ENCODE measurements at regions not wholly inside any gene's neighbourhood (a gene's known extent, or its start where the extent isn't known, plus 50 kb on each side); places are given as distances from the start of the nearest gene placed in this dataset.
"Not testable (repeated sequence)": the region's sequence is repeated elsewhere in the genome, so short reads cannot be mapped to it uniquely, and the experiment has no call there.

DNA sequence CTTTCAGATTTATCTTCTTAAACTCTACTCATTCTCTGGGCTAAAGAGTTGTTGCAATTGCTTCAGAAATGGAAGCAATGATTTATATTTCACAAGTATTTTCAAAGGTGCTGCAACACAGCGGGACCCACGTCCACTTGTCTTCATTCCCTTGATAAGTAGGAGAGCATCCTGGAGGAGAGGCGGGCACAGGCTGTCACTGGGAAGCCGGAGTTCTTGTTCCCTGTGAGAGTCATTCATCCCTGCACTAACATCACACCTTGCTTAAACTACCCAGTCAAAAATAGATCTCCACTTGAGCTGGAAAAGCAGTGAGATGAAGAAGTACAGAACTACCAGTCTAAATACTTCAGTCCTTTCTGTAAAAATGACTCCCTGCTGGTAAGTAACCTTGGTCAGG is 160.5 kb upstream of the RASSF8 start:
- no peak for DNase-seq

- no peak for DNase-seq
Observed at GRCh38 chr12:25800101-25800500, 158.4 kb upstream of the RASSF8 start.

GRCh38 chr12:25801734-25802133 is 156.7 kb upstream of the RASSF8 start:
- no peak for DNase-seq

DNA sequence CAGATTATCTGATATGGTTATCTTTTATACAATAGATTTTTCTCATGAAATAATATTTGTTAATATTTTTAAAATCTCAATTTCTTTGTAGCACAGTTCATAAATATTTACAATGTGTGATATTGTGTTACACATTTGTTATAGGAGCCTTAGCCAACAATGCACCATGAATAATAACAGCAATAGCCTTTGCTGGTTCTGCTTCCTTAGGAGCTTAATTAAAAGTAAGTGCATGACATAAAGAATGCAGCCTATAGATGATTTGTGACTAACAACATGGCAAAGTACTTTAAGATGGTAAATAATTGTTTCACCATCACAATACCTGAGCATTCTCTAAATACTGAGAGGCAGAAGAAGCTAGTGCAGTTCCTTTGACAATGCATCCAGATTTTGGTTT is 156.3 kb upstream of the RASSF8 start:
- no peak for DNase-seq

DNA sequence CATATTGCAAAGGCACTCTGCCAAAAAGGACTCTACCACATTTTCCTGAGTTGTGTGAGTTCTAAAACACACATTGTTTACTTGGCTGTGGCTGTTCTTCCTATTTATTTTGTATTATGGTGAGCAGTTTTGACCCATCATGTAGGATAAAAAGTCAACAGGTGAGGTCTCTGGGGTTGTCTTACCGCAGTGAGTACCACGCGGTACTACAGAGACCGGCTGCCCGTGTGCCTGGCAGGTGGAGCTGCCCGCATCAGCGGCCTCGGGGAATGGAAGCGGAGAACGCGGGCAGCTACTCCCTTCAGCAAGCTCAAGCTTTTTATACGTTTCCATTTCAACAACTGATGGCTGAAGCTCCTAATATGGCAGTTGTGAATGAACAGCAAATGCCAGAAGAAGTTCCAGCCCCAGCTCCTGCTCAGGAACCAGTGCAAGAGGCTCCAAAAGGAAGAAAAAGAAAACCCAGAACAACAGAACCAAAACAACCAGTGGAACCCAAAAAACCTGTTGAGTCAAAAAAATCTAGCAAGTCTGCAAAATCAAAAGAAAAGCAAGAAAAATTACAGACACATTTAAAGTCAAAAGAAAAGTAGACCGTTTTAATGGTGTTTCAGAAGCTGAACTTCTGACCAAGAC is 155.3 kb upstream of the RASSF8 start:
- not testable (repeated sequence) for DNase-seq

DNA sequence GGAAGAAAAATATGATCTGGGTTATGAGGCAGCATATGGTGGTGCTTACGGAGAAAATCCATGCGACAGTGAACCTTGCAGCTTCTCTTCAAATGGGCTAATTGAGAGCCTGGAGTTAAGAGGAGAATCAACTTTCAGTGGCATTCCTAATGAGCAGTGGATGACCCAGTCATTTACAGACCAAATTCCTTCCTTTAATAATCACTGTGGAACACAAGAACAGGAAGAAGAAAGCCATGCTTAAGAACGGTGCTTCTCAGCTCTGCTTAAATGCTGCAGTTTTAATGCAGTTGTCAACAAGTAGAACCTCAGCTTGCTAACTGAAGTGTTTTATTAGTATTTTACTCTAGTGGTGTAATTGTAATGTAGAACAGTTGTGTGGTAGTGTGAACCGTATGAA is 154.2 kb upstream of the RASSF8 start:
- DNase-seq = not testable (repeated sequence)

DNA sequence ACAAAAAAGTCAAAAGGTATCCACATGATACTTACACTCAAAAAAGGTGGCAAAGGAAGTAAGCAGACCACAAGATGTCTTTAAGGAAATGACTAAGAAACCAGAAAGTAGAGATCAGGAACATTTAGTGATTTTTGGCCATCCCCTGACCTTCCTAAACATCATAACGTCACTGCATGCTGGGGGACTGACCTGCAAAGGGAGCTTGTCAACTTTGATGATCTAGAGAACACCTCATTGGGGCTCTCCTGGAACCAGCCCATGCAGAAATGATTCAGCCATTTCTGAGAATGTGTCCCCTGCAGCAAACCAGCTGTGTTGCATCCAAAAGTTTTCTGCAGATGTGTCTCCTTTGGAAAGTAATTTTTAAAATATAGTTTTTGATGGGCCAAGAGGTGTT is 152.2 kb upstream of the RASSF8 start:
- DNase-seq = no peak

DNA sequence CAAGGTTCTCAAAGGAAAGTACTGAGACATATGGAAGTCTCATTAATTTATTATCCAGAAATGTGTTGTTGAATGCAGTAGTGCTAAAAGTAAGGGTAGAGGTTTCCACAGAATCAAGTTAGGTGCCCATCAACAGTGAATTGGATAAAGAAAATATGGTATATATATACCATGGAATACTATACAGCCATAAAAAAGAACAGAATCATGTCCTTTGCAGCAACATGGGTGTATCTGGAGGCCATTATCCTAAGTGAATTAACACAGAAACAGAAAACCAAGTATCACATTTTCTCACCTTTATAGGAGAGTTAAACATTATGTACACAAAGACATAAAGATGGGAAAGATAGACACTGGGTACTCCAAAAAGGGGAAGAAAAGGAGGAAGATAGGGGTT is 149.9 kb upstream of the RASSF8 start:
- DNase-seq = no peak

GRCh38 chr12:25810683-25811082 is 147.8 kb upstream of the RASSF8 start:
- no peak for DNase-seq

DNA sequence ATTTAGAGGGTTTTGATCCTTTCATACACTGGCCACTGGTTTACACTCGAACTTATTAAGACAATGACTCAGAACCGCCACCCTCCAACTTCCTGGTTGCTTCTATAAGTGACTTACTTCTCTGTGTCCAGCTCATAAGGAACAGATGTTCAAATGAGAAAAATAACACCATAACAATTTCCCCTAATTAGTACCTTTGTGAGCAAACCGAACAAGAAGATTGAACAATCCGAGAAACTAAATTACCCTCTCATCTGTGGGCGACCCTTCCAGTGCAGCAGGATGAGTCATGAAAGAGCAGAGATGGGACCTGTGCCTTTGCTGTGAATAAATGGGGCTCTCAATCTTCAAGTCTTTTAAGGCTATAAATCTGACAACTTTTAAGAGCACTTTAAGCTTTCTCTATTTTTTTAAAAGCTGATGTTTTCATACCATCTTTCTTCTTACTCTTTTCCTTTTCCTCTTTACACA is 146.8 kb upstream of the RASSF8 start:
- DNase-seq = no peak

DNA sequence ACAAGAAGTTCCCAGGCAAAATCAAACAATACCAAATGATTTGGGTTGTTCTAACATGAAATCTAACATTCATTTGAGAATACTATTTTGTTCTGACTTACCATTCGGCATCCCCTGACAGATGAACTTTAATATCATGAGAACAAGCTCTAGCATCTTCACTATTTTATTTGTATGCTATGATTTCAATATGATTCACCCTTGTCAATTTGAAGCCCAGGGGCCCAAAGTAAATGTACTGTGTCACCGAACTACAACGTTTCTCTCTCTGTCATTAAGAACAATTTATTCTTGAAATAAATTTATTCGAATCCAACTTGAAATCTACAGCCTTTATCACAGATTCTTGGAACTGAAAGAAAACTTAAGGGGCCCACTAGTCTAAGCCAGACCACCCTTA is 146.2 kb upstream of the RASSF8 start:
- DNase-seq = no peak

- no peak for DNase-seq
Observed at GRCh38 chr12:25813843-25814242, 144.6 kb upstream of the RASSF8 start.

DNA sequence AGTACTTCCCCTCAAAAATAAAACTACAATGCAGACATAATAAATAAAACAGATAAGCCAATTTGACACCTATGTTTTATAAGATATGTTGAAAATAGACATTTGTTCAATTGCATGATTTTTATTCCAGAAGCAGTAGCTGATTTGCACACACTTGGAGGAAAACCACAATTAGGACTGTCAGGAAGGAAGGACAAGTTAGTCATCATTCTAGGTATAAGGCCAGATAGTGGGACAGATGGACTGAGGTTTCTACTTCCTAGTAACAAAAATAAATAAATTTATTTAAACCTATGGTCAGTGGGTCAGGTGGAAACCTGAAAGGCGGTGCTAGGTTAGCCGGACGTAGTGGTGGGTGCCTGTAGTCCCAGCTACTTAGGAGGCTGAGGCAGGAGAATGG is 141.8 kb upstream of the RASSF8 start:
- DNase-seq = no peak

- DNase-seq = no peak
Observed at GRCh38 chr12:25817166-25817565, 141.3 kb upstream of the RASSF8 start.

GRCh38 chr12:25818596-25819390 is 139.7 kb upstream of the RASSF8 start:
- no peak for DNase-seq

- DNase-seq = no peak
Observed at GRCh38 chr12:25819691-25820090, 138.8 kb upstream of the RASSF8 start.

GRCh38 chr12:25822281-25822680 is 136.2 kb upstream of the RASSF8 start:
- no peak for DNase-seq

GRCh38 chr12:25824734-25825133 is 133.7 kb upstream of the RASSF8 start:
- no peak for DNase-seq

- no peak for DNase-seq
Observed at GRCh38 chr12:25825446-25825845, 133.0 kb upstream of the RASSF8 start.

DNA sequence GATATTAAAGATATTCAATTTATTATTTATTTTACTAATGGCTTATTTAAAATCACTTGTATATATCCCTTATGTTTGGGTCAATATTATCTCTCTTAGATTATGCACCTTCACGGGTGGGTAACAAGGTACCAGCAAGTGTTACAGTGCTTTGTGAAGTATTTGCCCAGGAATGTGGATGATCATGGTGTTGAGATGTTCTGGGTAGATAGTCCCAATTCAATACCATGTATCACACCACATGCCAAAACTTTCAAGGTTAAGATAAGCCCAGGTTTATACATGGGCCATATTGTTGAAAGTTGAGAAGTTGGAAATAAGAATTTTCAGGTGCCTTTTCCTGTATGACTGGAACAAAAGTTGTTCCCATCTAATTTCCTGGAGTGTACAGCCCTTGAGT is 131.3 kb upstream of the RASSF8 start:
- no peak for DNase-seq

DNA sequence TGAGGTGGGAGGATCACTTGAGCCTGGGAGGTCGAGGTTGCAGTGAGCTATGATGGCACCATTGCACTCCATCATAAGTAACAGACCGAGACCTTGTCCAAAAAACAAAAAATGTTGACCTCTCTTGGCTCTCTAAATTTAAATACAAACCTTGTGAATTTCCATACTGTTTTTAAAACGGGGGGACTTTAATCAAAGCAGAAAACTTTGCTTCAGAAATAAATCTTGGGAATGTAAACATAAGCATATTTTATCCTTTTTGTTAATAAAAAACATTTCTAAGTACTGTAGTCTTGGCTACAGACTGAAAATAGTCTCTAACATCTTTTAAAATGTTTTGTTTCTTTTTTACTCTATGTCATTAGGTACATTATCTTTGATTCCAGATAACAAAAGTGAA is 130.7 kb upstream of the RASSF8 start:
- no peak for DNase-seq

DNA sequence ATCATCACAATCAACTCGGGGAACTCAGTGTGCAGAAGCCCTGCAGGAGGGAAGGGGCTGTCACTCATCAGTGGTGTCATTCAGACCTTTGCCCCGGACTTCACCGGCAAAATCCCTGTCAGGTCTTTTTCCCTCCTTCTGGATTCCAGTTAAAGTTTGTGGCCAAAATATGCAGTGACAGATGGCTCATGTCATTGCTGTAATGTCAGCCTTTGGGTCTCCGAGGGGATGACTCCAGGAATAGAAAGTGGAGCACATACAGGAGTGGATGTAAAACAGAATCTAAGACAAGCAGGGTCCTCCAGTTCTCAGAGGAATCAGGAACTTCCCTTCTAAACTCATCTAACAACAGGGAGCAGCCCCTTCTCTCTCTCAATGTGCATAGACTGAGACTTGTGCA is 130.3 kb upstream of the RASSF8 start:
- DNase-seq = no peak

GRCh38 chr12:25829192-25829591 is 129.3 kb upstream of the RASSF8 start:
- DNase-seq = no peak

DNA sequence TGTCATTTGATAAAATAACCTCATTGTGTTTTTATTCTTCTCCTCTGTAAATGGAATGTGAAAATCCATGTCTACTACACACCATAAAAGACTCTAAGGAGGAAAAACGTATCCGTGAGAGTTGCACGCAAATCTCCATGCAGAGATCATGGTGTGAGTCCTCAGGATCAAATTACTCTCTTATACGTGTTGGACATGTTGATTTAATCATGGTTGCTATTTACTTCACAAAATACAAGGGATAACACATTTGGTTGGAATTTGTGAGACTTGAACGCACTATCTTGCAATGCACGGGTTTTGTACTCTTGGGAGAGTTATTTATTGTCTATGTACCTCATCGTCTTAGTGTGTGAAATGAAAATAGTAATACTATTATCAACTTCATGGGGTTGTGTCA is 128.0 kb upstream of the RASSF8 start:
- DNase-seq = no peak

- DNase-seq = no peak
Observed at GRCh38 chr12:25833657-25834056, 124.8 kb upstream of the RASSF8 start.

Measured in NCI-H2029 treated with DMSO at 0.1 percent for 48 hours (cell line).